Esophagus muscularis mucosa (tissue), 4 donors: ENCODE measurements at regions not wholly inside any gene's neighbourhood (a gene's known extent, or its start where the extent isn't known, plus 50 kb on each side); places are given as distances from the start of the nearest gene placed in this dataset.

Experiments
- CTCF ChIP-seq, 3 experiments: fragments of 200-600 bp in 2 of 3; fragments of 450-650 bp in 1 of 3; sonication (generic) in 2 of 3; IDR thresholded peaks; one replicate each; pipeline ENCODE4 v1.5.1; 2017 to 2019; ENCODE audit warnings: antibody characterized with exemption in 3 of 3, mild to moderate bottlenecking in 2 of 3, moderate library complexity in 1 of 3
- EP300 ChIP-seq: sonication (generic); formaldehyde crosslinking; IDR thresholded peaks from one replicate; pipeline ENCODE4 v1.6.1; 2017; ENCODE audit warnings: antibody characterized with exemption
- POLR2A ChIP-seq: fragments of 450-650 bp; IDR thresholded peaks from one replicate; pipeline ENCODE4 v1.6.1; 2017; ENCODE audit warnings: antibody characterized with exemption, moderate library complexity, mild to moderate bottlenecking, low read depth

GRCh38 chr2:60212181-60212945 is 341.1 kb downstream of the BCL11A start:
- no peak for TF ChIP-seq EP300
- TF ChIP-seq POLR2A: no peak
- no peak for TF ChIP-seq CTCF (IDR thresholded peaks at IDR 0.05)
